ENCODE measurements at regions not wholly inside any gene's neighbourhood (a gene's known extent, or its start where the extent isn't known, plus 50 kb on each side); places are given as distances from the start of the nearest gene placed in this dataset.

DNA sequence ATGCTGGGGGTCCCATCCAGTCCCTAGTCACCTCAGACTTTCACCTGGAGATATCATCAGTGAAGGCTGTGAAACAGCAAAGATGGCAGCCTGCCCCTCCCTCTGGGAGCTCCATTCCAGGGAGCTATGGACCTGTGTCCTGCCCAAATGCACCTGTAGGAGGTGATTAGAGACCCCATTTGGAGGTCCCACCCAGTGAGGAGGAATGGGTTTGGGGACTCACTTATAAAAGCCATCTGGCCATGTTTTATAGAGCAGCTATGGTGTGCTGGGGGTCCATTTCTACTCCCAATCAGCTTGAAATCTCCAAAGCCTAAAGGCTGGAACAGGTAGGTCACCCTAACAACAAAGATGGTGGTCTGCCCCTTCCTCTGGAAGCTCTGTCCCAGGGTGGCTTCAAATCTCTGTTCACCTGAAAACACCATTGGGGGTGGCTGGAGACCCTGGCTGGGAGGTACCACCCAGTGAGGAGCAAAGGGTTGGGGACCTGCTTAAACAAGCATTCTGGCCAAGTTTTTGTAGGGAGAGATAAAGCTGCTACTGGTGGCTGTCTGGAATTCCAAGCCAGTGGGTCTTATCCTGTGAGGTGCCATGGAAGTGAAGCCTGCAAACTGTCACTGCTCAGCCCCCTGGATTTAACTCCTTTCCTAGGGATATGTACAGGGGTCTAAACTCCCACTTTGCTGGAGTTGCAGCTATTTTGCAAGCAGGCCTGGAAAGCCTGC, 182.3 kb downstream of the RASSF9 start:
- H3K4me3 ChIP-seq: no peak overlapping the region
- DNase-seq: no peak
- no peaks in the 10 kb centered on the region for H3K36me3 ChIP-seq
- TF ChIP-seq, protein P1, sequence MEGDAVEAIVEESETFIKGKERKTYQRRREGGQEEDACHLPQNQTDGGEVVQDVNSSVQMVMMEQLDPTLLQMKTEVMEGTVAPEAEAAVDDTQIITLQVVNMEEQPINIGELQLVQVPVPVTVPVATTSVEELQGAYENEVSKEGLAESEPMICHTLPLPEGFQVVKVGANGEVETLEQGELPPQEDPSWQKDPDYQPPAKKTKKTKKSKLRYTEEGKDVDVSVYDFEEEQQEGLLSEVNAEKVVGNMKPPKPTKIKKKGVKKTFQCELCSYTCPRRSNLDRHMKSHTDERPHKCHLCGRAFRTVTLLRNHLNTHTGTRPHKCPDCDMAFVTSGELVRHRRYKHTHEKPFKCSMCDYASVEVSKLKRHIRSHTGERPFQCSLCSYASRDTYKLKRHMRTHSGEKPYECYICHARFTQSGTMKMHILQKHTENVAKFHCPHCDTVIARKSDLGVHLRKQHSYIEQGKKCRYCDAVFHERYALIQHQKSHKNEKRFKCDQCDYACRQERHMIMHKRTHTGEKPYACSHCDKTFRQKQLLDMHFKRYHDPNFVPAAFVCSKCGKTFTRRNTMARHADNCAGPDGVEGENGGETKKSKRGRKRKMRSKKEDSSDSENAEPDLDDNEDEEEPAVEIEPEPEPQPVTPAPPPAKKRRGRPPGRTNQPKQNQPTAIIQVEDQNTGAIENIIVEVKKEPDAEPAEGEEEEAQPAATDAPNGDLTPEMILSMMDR (IDR thresholded peaks at IDR 0.05): no peak
- TF ChIP-seq POLR2A (IDR thresholded peaks at IDR 0.05): no peak
- H3K9me3 ChIP-seq: no peaks in the 10 kb centered on the region
- no peaks in the 10 kb centered on the region for H3K27me3 ChIP-seq
- H3K27ac ChIP-seq: no peak overlapping the region
- no peaks in the 10 kb centered on the region for H3K4me1 ChIP-seq

DNA sequence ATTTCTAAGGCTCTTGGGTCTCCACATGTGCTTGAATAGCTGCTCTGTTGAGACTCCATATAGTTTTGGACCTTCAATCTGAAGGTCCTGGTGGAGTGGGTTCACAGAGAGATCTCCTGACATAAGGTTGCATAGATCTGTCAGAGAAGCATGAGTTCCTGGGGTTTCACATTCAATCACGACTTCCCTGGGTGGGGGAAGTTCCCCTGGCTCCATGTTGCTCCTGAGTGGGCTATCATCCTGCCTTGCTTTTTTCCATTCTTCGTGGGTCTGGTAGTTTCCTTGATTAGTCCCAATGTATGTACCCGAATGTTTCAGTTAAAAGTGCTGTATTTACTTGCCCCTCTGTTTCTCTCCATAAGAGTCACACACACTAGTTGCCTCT, 181.8 kb downstream of the RASSF9 start:
- Histone ChIP-seq H3K9me3 (no peaks in the 10 kb centered on the region), H3K4me1 (no peaks in the 10 kb centered on the region), H3K4me3 (no peak overlapping the region), H3K27ac (no peak overlapping the region), H3K36me3 (no peaks in the 10 kb centered on the region), H3K27me3 (no peaks in the 10 kb centered on the region)
- TF ChIP-seq POLR2A (IDR thresholded peaks at IDR 0.05): no peak
- TF ChIP-seq, protein P1 (IDR thresholded peaks at IDR 0.05): no peak
- no peak for DNase-seq

DNA sequence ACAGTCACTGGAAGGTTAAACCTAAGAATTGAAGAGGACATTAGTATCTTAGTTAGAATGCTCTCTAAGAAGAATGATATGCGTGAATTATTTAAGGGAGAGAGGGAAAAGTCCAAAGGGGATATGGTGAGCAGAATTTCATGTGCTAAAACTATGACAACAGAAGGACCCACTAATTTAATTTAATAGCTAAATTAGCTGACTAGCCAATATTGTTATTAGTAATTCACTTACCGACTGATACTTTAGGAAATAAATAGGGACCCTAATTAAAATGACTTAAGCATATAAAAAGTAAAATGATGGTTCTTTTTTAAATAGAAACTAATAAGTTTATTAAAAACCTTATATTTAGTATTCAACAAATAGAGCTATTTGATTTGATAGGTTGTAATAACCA, 179.6 kb downstream of the RASSF9 start:
- Histone ChIP-seq H3K27me3 (no peaks in the 10 kb centered on the region), H3K4me1 (no peaks in the 10 kb centered on the region), H3K27ac (no peak overlapping the region), H3K36me3 (no peaks in the 10 kb centered on the region), H3K9me3 (no peaks in the 10 kb centered on the region), H3K4me3 (no peak overlapping the region)
- no peak for TF ChIP-seq POLR2A (IDR thresholded peaks at IDR 0.05)
- TF ChIP-seq, protein P1 (IDR thresholded peaks at IDR 0.05): no peak
- DNase-seq: no peak

DNA sequence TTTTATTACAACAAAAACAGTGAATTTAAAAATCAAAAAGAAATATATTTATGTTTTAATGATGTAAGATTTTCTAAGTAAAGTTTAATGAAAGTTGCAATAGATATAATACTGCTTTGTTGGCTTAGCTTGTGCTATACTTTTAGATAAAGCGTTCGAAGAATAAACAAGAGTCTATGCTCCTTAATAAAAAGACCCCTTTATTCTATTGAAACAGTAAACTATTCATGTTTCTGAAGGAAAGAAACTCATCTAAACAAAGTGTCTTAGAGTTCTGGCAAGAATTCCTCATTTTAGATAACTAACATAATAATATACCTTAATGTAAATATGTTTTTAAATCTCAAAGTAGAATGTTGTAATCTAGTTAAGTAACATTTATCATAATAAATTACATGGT, 179.0 kb downstream of the RASSF9 start:
- no peak overlapping the region for H3K4me3 ChIP-seq
- TF ChIP-seq POLR2A (IDR thresholded peaks at IDR 0.05): no peak
- TF ChIP-seq, protein P1 (IDR thresholded peaks at IDR 0.05): no peak
- H3K27me3 ChIP-seq: no peaks in the 10 kb centered on the region
- H3K27ac ChIP-seq: no peak overlapping the region
- no peak for DNase-seq
- no peaks in the 10 kb centered on the region for H3K36me3 ChIP-seq
- no peaks in the 10 kb centered on the region for H3K4me1 ChIP-seq
- H3K9me3 ChIP-seq: no peaks in the 10 kb centered on the region

DNA sequence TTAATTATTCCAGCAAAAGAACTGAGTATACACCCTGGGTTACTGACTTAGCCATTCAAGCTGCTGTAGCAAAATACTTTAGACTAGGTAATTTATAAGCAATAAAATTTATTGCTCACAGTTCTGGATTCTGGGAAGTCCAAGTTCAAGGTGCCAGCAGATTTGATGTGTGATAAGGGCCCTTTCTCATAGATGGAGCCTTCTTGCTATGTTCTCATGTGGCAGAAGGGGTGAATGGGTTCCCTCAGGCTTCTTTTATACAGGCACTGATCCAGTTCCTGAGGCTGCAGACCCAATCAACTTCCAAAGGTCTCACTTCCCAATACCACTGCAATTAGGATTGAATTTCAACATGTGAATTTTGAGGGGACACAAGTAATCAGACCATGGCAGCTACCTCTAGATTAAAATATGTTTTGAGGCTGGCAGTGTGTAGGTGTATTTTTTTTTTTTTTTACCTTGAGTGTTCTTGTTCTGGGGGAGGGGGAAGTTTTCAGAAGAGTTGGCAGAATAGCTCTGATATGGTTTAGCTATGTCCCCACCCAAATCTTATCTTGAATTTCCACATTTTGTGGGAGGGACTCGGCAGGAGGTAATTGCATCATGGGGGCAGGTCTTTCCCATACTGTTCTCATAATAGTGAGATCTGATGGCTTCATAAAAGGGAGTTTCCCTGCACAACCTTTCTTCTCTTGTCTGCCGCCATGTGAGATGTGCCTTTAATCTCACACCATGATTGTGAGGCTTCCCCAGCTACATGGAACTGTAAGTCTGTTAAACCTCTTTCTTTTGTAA, 178.2 kb downstream of the RASSF9 start:
- H3K9me3 ChIP-seq: no peaks in the 10 kb centered on the region
- H3K4me1 ChIP-seq: no peaks in the 10 kb centered on the region
- TF ChIP-seq, protein P1 (IDR thresholded peaks at IDR 0.05): no peak
- TF ChIP-seq POLR2A (IDR thresholded peaks at IDR 0.05): no peak
- H3K27me3 ChIP-seq: no peaks in the 10 kb centered on the region
- no peak overlapping the region for H3K27ac ChIP-seq
- no peak overlapping the region for H3K4me3 ChIP-seq
- H3K36me3 ChIP-seq: no peaks in the 10 kb centered on the region
- no peak for DNase-seq

Data from Peyer's patch (tissue), 4 donors.